Left renal pelvis (tissue), 4 donors: ENCODE measurements at regions not wholly inside any gene's neighbourhood (a gene's known extent, or its start where the extent isn't known, plus 50 kb on each side); places are given as distances from the start of the nearest gene placed in this dataset.

Source experiments
- DNase-seq, 4 donors: peaks; one replicate each; pipeline ENCODE4 v3.0.0-alpha.2; 2013; ENCODE audit warnings: low read depth in 4 of 4, low spot score in 3 of 4

DNA sequence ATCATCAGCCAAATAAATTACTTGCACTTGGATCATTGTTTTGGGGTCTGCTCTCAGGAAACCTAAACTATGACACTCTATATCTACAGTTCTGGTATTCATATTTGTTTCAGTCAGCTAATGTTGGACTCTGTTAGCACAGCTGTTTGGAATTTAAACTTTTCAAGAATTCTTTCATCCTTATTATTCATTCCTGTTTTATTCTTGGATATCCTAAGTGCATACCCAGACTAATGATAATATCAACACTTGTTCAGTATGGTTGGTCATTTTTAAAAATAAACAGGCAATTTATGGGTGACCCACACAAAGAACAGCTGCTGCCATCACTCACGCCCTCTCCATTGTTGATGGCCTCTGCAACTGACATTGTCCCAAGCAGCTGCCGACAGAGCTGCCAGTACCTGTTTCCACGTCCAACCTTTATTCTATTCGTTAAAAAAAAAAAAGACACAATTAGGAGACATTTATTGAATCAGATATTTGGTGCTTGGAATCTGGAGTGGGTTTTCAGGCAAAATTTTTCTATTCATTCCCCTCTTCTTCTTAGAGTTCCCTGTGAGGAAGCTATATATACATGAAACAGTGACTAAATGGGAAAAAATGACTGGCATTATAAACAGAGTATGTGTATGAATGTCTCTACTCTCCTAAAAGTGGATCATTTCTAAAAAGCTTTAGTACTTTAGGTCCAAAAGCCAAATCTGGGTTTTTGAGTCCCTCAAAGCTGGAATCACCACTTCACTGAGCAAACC, 252.1 kb upstream of the NAV3 start:
- DNase-seq: no peak

DNA sequence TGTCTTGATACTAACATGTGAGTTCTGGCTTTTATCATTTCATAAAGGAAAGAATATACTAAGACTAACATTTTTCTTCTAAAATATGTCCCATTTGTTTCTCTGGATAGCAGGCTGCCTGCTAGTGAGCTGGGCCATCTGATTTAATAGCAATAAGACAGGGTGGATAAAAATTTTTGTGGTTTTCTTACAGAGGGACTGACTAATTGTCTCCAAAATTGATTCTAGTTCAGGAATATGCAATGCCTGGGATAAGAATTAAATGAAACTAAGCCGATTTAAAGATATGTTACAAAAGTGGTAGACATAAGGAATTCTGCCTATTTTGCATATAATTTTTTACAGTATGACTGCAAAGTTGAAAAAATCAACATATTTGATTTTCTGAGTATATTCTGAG, 252.9 kb upstream of the NAV3 start:
- no peak for DNase-seq

DNA sequence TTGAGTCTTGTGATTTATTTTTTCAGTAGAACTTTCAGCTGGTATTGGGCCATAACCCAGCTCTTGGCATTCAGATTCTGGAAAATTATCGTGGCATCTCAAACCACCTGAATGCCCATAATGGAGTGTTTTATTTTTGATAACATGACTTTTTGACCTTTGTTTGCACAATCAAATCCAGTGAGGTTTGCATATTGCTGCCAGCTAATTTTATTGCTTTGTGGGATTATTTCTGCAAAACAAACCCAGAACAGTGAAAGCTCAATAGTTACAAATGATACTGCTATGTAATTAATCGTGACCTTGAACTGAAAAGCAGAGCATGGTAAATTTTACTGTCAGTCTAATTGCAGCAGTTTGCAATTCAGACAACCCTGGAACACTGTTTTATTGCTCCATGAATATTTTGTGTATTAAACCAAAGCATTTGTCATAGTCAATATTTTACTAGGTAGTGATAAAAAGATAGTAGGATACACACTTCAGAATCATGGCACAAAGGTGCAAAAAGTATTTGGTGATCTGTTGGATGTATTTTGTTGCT, 255.2 kb upstream of the NAV3 start:
- no peak for DNase-seq

DNA sequence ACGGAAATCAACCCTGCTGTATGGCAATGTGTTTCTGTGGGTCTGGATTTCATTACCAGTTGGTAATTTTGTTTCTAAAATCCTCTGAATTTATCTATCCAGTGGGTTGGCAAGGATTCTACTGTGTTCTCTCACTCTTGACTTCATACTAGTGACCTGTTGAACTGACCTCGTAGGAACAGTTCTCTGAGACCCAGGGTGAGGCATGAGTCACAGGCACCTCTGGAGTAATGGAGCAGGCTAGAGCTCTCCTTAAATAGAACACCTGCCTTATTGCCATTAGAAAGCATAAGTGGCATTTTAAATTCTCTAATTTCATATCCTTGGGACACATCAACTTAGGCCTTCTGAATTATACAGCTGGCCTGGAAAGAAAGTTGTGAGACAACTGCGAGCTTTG, 258.3 kb upstream of the NAV3 start:
- DNase-seq: no peak

DNA sequence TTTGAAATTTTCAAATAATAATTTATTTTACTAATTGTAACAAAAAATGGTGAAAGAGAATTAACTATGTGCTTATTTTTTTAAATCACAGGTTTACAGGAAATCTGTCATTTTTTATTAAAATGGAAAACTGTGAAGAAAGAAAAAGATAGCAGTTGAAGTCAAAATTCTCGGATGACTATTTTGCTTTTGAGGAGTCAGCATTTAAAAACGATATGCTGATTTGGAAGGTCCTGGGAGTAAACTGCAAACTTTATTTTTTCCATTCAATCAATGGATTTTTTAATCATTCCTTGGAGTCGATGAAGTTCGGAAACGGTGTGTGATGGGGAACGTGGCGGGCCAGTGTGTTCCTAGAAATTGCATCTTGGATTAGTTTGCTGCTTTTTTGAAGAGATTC, 258.9 kb upstream of the NAV3 start:
- no peak for DNase-seq

DNA sequence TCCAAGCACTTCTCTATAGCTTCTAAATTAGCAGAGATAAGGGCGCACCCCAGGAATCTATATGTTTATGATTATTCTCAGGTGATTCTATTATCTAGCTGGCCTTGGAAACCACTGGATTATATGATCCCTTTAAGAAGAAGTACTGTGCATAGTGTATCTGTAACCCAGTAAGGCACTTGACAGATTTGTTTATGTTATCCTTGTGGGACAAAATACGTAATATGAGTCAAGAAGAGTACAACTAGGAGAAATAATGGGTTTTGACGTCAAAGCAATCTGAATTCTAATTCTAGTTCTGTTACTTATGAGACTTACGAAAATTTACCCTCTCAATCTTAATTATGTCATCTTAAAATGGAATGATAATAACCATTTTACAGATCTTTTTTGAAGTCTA, 259.6 kb upstream of the NAV3 start:
- no peak for DNase-seq

DNA sequence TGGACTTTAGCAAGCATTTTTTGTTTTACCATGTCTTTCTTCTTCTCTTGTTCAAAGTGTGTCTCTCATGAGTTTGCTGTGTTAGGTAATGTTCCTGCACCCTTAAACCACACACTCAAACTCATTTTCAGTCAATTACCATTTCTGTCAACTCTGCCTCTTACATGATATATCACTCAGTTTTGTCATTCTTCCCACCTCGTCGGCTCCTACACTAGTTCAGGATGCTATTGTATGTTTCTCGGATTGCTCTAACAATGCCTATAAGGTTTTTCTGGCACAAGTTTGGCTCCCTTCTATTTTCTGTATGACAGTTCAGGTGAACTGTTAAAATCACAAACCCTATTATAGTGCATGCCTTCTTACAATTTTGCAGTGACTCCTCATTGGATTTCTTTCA, 260.8 kb upstream of the NAV3 start:
- DNase-seq: no peak

DNA sequence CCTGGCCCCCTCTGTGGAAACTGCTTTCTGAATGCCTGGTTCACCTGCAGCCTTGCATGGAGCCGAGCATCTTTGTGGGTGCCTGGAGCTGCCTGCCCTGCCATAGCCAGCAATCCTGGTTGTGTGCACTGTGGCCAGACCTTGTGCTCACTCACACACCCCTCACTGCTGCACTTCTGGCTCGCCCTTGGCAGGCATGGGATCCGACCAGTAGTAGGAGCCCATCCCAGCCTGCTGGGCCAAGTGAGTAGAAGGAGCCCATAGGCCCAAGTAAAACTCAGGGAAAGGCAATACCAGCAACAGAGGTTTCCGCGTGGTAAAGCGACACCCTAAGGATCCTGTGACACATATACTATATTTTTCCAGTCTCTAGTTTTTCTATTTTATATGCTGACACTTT, 270.0 kb upstream of the NAV3 start:
- no peak for DNase-seq

DNA sequence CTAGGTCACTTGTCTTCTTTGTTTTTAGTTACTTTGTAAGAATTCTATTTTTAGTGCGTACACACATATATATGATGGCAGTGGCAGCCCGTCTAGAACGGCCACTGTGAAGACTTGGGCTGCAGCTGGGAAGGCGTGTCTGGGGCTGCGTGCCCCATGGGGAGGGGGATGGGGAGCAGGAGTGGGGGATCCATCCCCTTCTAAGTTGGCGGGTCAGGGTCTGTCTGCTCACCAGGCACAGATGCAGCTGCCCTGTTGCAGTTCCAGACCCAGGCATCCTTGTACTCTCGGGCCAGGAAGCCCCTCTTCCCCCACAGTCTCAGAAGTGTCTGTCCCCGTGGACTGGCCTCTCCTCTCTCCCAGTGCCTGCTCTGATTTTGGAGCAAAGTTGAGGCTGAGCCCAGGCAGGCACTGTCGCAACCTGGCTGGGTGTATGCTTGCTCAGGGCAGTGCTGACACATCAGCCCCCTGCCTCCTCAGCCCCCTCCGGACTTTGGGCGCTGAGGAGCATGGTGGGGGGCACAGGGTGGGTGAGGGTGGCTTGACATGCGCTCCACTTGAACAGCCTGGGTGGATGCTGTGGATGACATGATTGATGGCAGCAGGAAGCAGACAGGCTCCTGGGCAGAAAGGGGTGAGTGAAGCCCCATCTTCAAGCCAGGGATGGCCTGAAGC, 271.2 kb upstream of the NAV3 start:
- no peak for DNase-seq

DNA sequence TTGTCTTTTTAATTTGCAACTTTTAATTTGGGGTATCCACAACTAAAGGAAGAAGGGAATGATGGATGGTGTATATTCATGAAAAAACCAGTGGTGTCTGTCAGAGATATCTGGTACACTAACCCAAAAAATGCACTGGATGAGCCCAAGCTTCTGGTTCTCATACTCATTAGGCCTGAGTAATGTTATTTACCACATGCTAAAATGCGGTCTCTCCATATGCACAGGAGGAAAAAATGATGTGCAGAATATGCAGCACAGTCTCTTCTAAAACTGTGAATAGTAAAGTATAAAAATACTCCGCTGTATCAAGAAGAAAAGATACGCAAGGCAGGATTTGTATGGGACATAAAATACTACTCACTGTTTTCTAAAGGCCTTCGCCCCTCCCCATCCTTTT, 275.6 kb upstream of the NAV3 start:
- no peak for DNase-seq

DNA sequence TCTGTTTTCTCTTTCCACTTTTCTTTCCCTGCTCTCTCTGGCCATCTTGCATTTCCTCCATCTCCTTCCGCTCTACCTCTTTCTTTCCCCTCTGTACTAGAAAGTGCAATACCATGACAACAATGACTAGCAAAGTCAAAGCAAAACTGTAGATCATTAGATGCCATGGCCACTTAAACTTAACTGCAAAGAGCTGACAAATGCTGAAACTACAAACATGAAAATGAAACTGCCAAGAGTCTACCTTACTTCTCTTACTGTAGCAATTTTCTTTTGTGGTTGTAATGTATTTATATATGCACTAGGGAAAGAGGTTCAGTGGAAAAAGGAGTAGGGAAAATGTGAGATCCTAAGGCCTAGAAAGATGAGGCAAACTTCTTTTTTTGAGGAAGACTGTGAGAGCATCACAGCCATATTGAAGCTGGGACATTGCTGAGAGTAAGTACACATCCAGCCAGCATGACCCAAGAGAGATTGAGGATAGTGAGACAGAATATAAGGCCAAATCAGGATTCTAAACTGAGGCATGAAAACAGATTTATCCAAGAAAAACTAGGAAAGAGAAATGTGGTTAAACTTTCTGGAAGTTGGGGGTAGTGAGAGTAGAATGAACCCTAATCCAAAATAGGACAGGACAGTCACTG, 276.6 kb upstream of the NAV3 start:
- no peak for DNase-seq

DNA sequence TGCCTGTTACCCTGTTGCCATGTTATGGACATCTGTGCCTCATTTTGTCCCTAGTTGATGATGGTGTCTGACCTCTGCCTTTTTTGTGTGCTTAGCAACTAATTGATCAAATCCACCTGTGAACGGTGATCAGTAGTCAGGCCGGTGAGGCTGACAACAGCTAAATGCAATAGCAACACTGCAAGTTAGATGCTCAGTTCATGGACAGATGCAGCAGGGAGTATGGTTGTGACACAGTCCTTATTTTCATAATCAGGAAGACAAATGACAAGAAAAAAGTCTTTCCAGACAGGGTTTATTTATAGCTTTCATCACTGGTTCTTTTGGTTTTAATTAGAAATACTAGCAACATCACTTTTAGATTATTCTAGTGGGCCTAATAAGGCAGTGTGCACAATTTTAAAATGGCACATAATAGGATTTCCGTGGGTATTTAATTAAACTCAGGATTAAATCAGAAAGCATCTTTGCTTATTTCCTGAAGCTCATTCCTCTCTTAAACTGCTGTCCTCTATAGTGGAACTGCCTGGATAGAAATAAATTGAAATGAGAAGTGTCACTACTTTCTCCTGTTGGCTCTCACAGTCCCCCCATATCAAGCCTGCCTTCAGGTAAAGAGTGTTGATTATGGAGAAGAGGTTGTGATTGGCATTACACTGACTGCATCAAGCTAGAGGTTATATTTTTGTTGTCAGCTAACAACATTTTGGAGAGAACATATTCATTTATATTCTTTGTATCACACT, 281.1 kb upstream of the NAV3 start:
- DNase-seq: no peak

DNA sequence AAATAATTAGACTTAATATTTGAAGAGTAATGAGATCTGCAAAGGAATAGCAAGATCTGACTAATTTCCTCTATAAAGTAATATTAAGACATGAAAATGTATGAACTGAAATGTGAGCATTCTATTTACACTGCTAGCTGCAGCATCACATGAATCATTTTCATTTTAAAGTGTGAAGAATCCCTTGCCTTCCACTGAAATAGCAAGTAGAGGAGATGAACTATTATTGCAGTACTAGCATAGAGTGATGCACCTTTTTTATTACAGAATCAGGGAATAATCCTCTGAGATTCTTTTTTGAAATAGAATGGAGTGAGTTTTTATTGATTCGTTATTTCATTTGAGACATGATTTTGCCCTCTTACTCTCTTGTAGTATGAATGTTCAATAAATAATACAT, 281.9 kb upstream of the NAV3 start:
- no peak for DNase-seq

DNA sequence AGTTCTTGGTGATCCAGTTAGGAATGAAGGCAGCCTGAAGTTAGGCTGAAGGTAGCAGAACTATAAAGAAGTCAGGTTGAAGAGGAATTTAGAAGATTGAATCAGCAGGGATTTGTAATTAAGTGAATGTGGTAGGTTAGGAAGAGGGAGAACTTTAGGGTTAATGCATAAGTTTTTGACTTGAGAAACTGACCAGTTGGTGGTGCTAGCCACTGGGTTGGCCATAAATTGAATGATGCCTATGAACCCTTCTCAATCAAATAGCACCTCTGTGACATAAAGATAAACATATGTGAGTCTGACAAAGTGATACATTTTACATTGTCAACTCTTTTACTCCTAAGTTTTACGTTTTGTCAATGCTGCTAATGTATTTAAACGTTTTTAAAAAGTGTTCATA, 290.6 kb upstream of the NAV3 start:
- DNase-seq: no peak

DNA sequence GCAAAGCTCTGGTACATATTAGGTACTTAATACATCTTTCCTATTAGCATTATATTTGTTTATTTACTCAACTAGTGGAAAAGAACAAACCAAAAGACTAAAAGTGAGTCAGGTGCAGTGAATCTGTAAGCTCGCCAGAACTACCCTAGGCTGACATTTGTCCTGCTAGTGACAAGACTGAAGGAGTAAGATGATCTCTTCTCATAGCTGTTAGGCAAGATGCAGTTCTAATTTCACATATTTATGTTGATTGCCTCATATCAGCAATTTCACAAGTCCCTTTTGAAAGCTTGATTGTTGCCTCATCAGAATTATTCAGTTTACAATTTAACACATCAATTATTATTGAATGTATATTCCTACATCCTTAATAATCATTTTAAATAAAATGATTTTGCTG, 293.0 kb upstream of the NAV3 start:
- no peak for DNase-seq

DNA sequence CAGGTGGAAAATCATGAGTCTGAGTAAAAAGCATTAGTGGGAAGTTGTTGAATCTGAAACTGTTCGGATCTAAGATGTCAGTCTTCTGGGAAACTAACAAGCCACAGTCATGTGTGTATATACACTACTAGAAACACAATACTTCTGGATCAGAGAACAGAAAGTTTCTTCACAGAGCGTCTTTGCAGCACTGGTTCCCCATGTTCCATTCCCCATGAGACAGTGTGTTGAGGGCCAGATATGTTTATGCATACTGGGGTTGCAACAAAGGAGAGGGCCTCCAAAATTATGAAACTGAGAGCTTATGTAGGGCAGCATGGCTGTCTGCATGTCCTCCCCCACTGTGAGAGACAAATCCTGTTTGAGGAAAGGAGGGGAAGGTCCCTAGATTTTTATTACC, 295.0 kb upstream of the NAV3 start:
- no peak for DNase-seq

DNA sequence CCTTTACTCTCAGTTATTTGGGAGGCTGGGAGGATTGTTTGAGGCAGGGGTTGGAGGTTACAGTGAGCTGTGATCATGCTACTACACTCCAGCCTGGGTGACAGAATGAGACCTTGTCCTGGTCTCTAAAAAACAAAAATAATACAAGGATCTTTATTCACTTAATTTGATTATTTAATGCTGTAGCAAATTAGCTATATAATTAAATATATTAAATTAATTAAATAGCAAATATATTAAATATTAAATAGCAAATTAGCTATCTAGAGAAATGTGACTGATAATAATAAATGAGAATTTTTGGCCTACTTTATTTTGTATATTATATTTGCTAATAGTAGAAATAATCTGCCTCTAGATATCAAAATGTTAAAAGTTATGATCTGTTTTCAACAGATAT, 298.8 kb upstream of the NAV3 start:
- no peak for DNase-seq

DNA sequence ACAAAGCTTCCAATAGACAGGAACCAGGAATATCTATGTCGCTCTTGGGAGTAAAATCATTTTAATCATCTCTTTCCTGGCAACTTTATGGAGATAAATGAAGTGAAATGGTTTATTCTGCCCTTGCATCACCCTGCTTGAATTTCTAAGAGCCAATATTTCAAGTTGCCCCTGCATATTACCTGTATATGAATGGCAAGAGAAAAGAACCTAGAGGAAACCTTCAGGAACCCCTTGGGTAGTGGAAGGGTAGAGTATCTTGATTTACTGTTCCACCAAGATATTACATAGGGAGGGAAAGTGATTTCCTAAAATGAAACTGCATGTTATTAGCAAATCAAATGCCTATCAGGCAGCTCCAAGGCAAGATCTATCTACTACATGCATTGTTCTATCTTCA, 308.4 kb upstream of the NAV3 start:
- no peak for DNase-seq

DNA sequence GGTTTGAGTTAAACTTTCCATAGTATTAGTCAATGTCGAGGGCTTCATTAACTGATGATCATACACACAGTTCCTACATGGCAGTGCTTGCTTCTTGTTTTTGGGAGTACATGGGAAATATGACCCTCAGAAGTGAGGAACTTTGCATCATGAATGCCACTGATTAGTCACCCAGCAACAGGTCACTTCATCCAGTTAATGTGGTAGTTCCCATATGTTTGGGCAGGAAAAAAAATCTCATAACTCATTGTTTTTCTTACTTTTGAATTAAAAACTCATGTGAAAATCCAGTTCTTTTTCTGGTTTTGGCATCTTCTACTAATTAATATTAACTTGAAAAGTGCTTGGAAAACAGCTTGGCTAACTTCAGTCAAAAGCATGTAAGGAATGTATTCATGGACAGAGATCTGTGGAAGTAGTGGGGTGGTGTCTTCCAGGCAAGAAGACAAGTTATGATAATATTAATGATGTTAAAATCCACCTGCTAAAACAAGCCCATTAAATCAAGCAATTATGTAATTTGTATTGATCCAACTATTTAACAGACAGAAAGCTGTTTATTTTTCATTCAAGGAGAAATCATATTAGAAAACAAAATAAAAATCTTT, 309.1 kb upstream of the NAV3 start:
- no peak for DNase-seq

DNA sequence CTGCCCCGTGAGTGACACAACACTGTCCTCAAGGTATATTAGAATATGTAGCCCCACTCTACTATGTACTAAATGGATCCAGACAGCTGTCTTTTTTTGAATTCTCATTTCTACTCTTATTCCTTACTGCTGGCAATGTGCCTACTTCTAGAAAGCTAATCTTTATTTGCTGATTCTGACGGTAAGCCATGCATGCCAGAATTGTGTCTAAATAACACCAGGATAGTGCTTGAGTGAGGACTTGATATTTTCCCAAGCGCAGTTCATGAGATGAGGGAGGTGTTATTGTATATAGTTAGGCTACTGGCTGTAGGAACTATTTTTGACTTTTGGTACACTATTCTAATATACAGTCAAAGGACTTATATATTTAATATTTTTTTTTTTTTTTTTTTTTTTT, 316.2 kb upstream of the NAV3 start:
- no peak for DNase-seq

DNA sequence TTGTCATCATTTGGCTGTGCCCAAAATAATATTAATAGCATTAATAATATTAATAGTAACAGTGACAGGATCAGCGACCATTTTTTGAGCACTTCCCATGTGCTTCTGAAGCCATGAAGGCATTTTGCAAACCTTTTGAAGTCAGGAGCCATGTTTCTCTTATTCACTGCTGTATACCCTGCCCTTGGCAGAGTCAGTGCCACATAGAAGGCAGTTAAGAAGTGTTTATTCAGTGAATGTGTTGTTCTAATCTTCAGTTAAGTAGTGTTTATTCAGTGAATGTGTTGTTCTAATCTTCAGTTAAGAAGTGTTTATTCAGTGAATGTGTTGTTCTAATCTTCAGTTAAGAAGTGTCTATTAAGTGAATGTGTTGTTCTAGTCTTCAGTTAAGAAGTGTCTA, 319.7 kb upstream of the NAV3 start:
- no peak for DNase-seq
